Esophagus muscularis mucosa (tissue), 4 donors: ENCODE measurements at regions not wholly inside any gene's neighbourhood (a gene's known extent, or its start where the extent isn't known, plus 50 kb on each side); places are given as distances from the start of the nearest gene placed in this dataset.

ENCODE experiments used
- DNase-seq: peaks from one replicate; pipeline ENCODE4 v3.0.0-alpha.2; 2017; ENCODE audit errors: extremely low spot score
- H3K27ac ChIP-seq, 4 donors: fragments of 200-600 bp; sonication (generic); replicated peaks in 1 of 4; 1 replicate in 3 of 4; 2 replicates in 1 of 4; pipeline ENCODE4 v1.5.1; 2016 to 2019; ENCODE audit warnings: mild to moderate bottlenecking in 1 of 4
- H3K27me3 ChIP-seq, 4 donors: fragments of 200-600 bp; sonication (generic); one replicate each; pipeline versions ENCODE4 v1.5.1 to v1.6.0; 2016 to 2019
- H3K36me3 ChIP-seq, 4 donors: fragments of 200-600 bp; sonication (generic); one replicate each; pipeline ENCODE4 v1.5.1; 2016 to 2019
- H3K4me1 ChIP-seq, 4 donors: fragments of 200-600 bp; sonication (generic); one replicate each; pipeline ENCODE4 v1.5.1; 2016 to 2019
- H3K4me3 ChIP-seq, 4 donors: fragments of 200-600 bp; sonication (generic); 1 replicate in 2 of 4; 2 replicates in 2 of 4; pipeline ENCODE4 v1.5.1; 2016 to 2019; ENCODE audit warnings: mild to moderate bottlenecking in 4 of 4, moderate library complexity in 1 of 4
- H3K9me3 ChIP-seq, 4 donors: fragments of 200-600 bp; sonication (generic); 1 replicate in 3 of 4; 2 replicates in 1 of 4; pipeline ENCODE4 v1.5.1; 2016 to 2019
- CTCF ChIP-seq, 3 experiments: fragments of 200-600 bp in 2 of 3; fragments of 450-650 bp in 1 of 3; sonication (generic) in 2 of 3; IDR thresholded peaks; one replicate each; pipeline ENCODE4 v1.5.1; 2017 to 2019; ENCODE audit warnings: antibody characterized with exemption in 3 of 3, mild to moderate bottlenecking in 2 of 3, moderate library complexity in 1 of 3
- EP300 ChIP-seq: sonication (generic); formaldehyde crosslinking; IDR thresholded peaks from one replicate; pipeline ENCODE4 v1.6.1; 2017; ENCODE audit warnings: antibody characterized with exemption
- POLR2A ChIP-seq: fragments of 450-650 bp; IDR thresholded peaks from one replicate; pipeline ENCODE4 v1.6.1; 2017; ENCODE audit warnings: antibody characterized with exemption, moderate library complexity, mild to moderate bottlenecking, low read depth
- POLR2AphosphoS5 ChIP-seq, 2 donors: sonication (generic); formaldehyde crosslinking; IDR thresholded peaks; one replicate each; pipeline ENCODE4 v1.6.1; 2017; ENCODE audit warnings: antibody characterized with exemption in 2 of 2
- WGBS: methylation state at CpG from one replicate; pipeline ENCODE4 v1.1.5; 2018; 5-methylcytosine and 5-hydroxymethylcytosine counted together
- intact Hi-C: fragments of 100-400 bp; cut with DNase I; formaldehyde crosslinking; loops from one replicate; pipeline ENCODE4 v1.15.1; 2023

- peaks cover 6 to 21% (median 14%) of the 10 kb centered on the region in 4 donors for H3K4me1 ChIP-seq
- no peak overlapping the region for H3K4me3 ChIP-seq
- TF ChIP-seq POLR2AphosphoS5 (IDR thresholded peaks at IDR 0.05) (no peak), CTCF (IDR thresholded peaks at IDR 0.05) (no peak), EP300 (no peak), POLR2A (no peak)
- intact Hi-C loops = no loop called here
- H3K36me3 ChIP-seq = no peaks in the 10 kb centered on the region
- H3K27me3 ChIP-seq = no peaks in the 10 kb centered on the region
- H3K27ac ChIP-seq = no peak overlapping the region
- H3K9me3 ChIP-seq = no peaks in the 10 kb centered on the region
- DNase-seq = no peak
Measured at GRCh38 chr3:31008994-31009393, 114.5 kb upstream of the GADL1 start.

GRCh38 chr3:31009881-31010280 lies 115.4 kb upstream of the GADL1 start:
- H3K36me3 ChIP-seq = no peaks in the 10 kb centered on the region
- no peak for DNase-seq
- H3K4me1 ChIP-seq = peaks cover 0 to 12% (median 9%) of the 10 kb centered on the region in 4 donors
- no peak overlapping the region for H3K4me3 ChIP-seq
- H3K9me3 ChIP-seq = no peaks in the 10 kb centered on the region
- H3K27me3 ChIP-seq = no peaks in the 10 kb centered on the region
- TF ChIP-seq EP300 (no peak), POLR2A (no peak), CTCF (IDR thresholded peaks at IDR 0.05) (no peak), POLR2AphosphoS5 (IDR thresholded peaks at IDR 0.05) (no peak)
- intact Hi-C loops = no loop called here
- H3K27ac ChIP-seq = no peak overlapping the region

DNA sequence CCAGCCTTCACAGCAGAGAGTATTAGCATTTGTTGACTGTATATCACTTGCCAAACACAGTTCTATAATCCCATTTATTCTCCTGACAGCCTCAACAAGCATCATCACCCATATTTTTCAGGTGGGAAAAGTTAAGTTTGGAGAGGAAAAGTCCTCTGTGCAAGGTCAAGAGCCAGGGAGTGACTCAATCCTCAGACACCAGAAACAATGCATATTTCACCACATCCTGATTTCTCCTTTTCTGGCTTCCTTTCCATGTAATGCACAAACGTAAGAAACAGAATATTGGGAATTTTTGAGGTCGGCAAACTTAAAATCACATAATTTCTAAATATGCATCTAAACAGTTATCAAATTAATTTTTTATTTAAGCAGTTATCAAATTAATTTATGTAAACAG lies 116.0 kb upstream of the GADL1 start:
- peaks cover 0 to 9% (median 8%) of the 10 kb centered on the region in 4 donors for H3K4me1 ChIP-seq
- no peak for DNase-seq
- 75% methylated on average over 2 of the region's 2 CpGs for WGBS
- no peaks in the 10 kb centered on the region for H3K9me3 ChIP-seq
- no peaks in the 10 kb centered on the region for H3K36me3 ChIP-seq
- no peak overlapping the region for H3K27ac ChIP-seq
- intact Hi-C loops = no loop called here
- TF ChIP-seq EP300 = no peak
- TF ChIP-seq POLR2AphosphoS5 (IDR thresholded peaks at IDR 0.05) = no peak
- no peak for TF ChIP-seq POLR2A
- TF ChIP-seq CTCF (IDR thresholded peaks at IDR 0.05) = no peak
- no peak overlapping the region for H3K4me3 ChIP-seq
- no peaks in the 10 kb centered on the region for H3K27me3 ChIP-seq

DNA sequence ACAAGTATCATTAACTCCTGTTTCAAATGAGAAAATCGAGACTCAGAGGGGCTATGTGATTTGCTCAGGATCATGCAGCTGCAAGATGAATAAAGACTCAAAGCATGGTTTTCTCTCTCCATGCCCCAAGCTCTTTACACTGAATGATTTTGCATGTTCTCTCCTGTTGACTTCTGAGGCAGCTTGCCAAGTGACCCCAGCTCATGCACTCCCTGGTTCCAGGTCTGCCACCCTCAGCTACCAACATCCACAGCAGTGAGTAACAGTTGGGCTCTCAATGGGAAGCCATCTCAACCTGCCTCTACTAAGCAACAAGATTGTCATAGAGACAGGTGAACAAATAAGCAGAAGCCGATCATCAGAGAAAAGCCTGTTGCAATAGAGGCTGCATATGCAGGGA lies 116.9 kb upstream of the GADL1 start:
- Histone ChIP-seq H3K4me3 (no peak overlapping the region), H3K9me3 (no peaks in the 10 kb centered on the region), H3K27ac (peak overlapping the region in 1 of 4 donors; percentile 27), H3K27me3 (no peaks in the 10 kb centered on the region), H3K4me1 (peaks cover 0 to 9% (median 8%) of the 10 kb centered on the region in 4 donors), H3K36me3 (no peaks in the 10 kb centered on the region)
- intact Hi-C loops = no loop called here
- no peak for DNase-seq
- no peak for TF ChIP-seq CTCF (IDR thresholded peaks at IDR 0.05)
- TF ChIP-seq EP300 = no peak
- no peak for TF ChIP-seq POLR2AphosphoS5 (IDR thresholded peaks at IDR 0.05)
- TF ChIP-seq POLR2A = no peak
- WGBS = 91% methylated on average over 2 of the region's 2 CpGs

DNA sequence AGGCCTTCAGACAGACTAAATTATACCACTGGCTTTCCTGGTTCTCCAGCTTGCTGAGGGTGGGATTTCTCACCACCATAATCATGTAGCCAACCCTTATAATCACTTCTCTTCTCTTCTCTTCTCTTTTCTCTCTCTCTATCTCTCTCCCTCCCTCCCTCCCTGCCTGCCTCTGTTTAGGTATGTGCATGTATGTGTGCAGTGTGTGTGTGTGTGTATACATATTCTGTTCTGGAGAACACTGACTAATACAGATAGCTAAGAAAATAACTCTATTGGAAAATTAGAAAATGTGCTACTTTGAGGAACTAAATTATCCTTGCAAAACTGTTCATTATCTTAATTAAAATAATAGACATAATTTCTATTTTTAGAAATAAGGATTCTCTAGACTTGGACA lies 118.6 kb upstream of the GADL1 start:
- TF ChIP-seq POLR2A = no peak
- no peak for TF ChIP-seq POLR2AphosphoS5 (IDR thresholded peaks at IDR 0.05)
- no peak for TF ChIP-seq EP300
- no peak for TF ChIP-seq CTCF (IDR thresholded peaks at IDR 0.05)
- Histone ChIP-seq H3K27ac (no peak overlapping the region), H3K4me3 (no peak overlapping the region), H3K4me1 (peaks cover 0 to 9% (median 8%) of the 10 kb centered on the region in 4 donors), H3K9me3 (no peaks in the 10 kb centered on the region), H3K27me3 (no peaks in the 10 kb centered on the region), H3K36me3 (no peaks in the 10 kb centered on the region)
- no peak for DNase-seq
- intact Hi-C loops = no loop called here
